Upper lobe of left lung (tissue), 4 donors: ENCODE measurements at regions not wholly inside any gene's neighbourhood (a gene's known extent, or its start where the extent isn't known, plus 50 kb on each side); places are given as distances from the start of the nearest gene placed in this dataset.

ENCODE experiments used
- POLR2A ChIP-seq, 4 donors: fragments of 450-650 bp; IDR thresholded peaks; one replicate each; pipeline ENCODE4 v1.5.1; 2016 to 2017; ENCODE audit warnings: antibody characterized with exemption in 4 of 4, mild to moderate bottlenecking in 2 of 4
- POLR2AphosphoS5 ChIP-seq, 2 donors: sonication (generic); formaldehyde crosslinking; IDR thresholded peaks; one replicate each; pipeline ENCODE4 v1.5.1; 2017; ENCODE audit warnings: antibody characterized with exemption in 2 of 2
- TF ChIP-seq, protein P1 (sequence below), 6 experiments: fragments of 450-650 bp in 4 of 6; fragments of 200-600 bp in 2 of 6; sonication (generic) in 2 of 6; IDR thresholded peaks; one replicate each; pipeline ENCODE4 v1.5.1; 2016 to 2019; ENCODE audit warnings: antibody characterized with exemption in 6 of 6

DNA sequence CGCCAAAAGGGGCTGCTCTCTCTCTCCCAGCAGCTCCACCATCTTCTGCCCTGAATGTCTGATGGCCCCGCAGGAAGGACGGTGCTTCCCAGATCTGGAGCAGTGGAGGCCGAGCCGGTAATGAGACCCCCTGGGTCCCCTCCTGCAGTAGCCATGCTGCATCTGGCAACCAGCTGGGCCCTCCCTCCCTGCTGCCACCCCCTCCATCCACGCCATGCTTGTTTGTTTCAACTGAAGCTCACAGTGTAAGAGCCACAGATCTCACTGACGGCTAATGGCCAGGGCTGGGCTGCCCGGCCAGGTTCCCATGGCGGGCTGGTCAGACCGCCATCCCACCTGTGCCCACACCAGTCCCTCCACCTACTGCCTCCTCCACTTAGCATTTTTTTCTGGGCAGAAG is 260.8 kb downstream of the UACA start:
- TF ChIP-seq, protein P1, sequence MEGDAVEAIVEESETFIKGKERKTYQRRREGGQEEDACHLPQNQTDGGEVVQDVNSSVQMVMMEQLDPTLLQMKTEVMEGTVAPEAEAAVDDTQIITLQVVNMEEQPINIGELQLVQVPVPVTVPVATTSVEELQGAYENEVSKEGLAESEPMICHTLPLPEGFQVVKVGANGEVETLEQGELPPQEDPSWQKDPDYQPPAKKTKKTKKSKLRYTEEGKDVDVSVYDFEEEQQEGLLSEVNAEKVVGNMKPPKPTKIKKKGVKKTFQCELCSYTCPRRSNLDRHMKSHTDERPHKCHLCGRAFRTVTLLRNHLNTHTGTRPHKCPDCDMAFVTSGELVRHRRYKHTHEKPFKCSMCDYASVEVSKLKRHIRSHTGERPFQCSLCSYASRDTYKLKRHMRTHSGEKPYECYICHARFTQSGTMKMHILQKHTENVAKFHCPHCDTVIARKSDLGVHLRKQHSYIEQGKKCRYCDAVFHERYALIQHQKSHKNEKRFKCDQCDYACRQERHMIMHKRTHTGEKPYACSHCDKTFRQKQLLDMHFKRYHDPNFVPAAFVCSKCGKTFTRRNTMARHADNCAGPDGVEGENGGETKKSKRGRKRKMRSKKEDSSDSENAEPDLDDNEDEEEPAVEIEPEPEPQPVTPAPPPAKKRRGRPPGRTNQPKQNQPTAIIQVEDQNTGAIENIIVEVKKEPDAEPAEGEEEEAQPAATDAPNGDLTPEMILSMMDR (IDR thresholded peaks at IDR 0.05) = no peak
- TF ChIP-seq POLR2AphosphoS5 (IDR thresholded peaks at IDR 0.05) = no peak
- no peak for TF ChIP-seq POLR2A (IDR thresholded peaks at IDR 0.05)
